RCC 7860 (cell line): ENCODE measurements at regions not wholly inside any gene's neighbourhood (a gene's known extent, or its start where the extent isn't known, plus 50 kb on each side); places are given as distances from the start of the nearest gene placed in this dataset.
"Not testable (repeated sequence)": the region's sequence is repeated elsewhere in the genome, so short reads cannot be mapped to it uniquely, and the experiment has no call there.

Experiments used
- DNase-seq: peaks from one replicate; pipeline ENCODE4 v3.0.0-alpha.2; 2015; ENCODE audit warnings: low spot score
- FAIRE-seq: peaks from 2 replicates; lab custom pipeline; 2012; peaks lifted over from hg19 to GRCh38; lab: Jason Lieb, UNC

- DNase-seq (peak; percentile 48), FAIRE-seq (peak; percentile 49)
Measured at GRCh38 chr4:101730291-101731117, 60.0 kb upstream of the BANK1 start.

GRCh38 chr4:101727238-101727637 lies 63.3 kb upstream of the BANK1 start:
- no peak for DNase-seq
- no peak for FAIRE-seq

- no peak for FAIRE-seq
- no peak for DNase-seq
Measured at GRCh38 chr4:101724093-101724492, 66.4 kb upstream of the BANK1 start.

- DNase-seq (no peak), FAIRE-seq (no peak)
Measured at GRCh38 chr4:101718810-101719209, 71.7 kb upstream of the BANK1 start.

DNA sequence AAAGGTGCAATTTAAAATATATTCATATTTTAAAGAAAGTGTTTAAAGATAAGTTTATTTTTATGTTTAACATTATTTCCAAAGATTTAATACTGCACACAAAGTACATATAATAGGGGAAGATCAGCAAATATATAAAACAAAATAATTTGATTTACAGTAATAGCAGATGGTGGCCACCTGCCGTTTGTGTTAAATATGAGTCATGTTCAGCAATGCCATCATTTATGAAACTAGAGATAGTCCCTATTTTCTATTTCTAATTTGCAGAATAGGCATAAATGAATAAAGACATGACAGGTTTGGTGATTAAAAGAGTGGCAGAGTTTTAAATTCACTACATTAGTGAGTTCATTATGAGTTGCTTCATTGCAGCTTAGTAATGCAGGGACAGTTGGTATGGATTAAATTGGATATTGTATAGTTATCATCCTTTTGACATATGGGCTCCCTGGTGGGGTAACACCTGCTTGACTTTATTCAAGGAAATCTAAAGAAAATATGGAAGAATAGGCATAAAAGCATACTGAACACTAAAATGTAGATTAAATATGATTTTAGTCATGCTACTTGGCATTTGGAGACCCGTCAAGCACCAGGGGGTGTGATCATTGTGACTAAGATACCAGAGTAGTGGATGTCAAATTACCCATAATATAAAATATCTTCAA lies 78.8 kb upstream of the BANK1 start:
- DNase-seq (no peak), FAIRE-seq (no peak)

GRCh38 chr4:101710806-101711205 lies 79.7 kb upstream of the BANK1 start:
- DNase-seq (no peak), FAIRE-seq (no peak)

DNA sequence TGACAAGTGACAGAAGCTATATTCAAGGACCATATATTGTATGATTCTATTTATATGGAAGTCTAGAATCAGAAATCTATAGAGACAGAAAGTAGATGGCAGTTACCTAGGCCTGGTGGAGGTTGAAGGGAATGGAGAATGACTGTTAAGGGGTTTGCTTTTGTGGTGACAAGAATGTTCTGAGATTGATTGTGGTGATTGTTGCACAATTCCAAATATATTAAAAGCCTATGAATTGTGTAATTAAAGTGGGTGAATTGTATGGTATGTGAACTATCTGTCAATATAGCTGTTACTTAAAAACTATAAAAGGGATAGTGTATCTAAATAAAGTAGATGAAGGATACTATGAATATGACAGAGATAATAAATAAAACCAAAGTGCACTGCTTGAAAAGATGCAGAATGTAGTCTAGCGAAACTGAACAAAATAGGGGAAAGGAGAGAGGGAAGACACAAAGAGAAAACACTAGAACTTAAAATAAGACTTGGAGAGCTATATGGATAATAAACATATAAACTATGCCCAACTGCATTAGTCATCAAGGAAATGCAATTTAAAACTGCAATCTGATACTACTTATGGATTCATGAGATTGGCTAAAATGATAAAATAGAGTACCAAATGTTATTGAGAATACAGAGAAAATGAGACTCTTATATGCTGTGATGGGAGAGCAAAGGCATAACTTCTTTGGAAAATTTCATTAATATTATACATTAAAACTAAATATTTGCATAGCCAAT lies 82.1 kb upstream of the BANK1 start:
- FAIRE-seq (no peak), DNase-seq (no peak)

DNA sequence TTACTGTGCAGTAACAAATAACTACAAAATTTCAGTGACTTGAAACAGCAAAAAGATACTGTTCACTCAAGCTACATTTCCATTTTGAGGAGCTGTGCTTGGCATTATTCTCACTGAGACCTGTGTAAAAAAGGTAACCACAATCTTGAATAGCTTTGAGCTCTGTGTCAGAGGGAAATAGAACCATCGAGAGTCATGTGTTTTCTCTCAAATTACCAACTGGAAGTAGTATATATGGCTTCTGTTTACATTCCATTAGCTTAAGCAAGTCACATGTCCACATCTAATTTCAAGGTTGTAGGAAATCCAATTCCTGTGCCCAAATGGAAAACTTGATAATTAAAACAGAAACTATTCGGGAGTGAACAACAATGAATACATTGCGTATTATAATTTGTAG lies 82.9 kb upstream of the BANK1 start:
- no peak for FAIRE-seq

GRCh38 chr4:101706535-101707057 lies 83.9 kb upstream of the BANK1 start:
- no peak for FAIRE-seq
- no peak for DNase-seq

More for the DNA sequence above, 82.9 kb upstream of the BANK1 start:
- DNase-seq = no peak

- no peak for DNase-seq
- no peak for FAIRE-seq
Measured at GRCh38 chr4:101701551-101701950, 89.0 kb upstream of the BANK1 start.

DNA sequence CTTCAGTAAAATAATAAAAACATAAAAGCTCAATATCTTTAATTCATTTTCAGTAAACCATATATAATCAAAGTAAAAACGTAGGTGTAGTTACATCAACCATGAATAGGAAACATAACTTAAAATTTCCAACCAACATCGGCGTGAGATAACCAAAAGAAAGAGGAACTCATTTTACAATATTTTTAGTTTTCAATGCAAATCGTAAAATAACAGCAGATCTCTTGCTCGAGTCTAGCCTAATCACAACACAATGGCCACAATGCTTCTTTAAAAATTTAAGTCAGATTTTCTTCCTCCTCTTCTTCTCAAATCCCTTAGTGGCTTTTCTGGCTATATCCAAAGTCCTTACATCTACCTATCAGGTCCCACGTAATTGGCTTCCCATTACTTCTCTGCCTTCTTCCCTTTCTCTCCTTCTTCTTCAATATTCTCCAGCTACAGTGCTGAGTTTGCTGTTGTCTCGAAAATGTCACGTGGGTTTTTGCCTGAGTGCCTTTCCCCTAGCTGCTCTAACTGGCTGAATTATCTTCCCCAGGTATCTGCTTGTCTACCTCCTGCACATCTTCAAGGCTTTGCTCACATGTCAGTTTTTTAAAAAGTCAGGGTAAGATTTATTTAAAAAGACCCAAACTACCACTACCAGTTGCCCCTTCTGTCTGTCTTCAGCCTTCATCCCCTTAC lies 90.9 kb upstream of the BANK1 start:
- DNase-seq (no peak), FAIRE-seq (no peak)

- FAIRE-seq = no peak
- no peak for DNase-seq
Measured at GRCh38 chr4:101697266-101697665, 93.3 kb upstream of the BANK1 start.

- DNase-seq (no peak), FAIRE-seq (no peak)
Measured at GRCh38 chr4:101696276-101697010, 94.1 kb upstream of the BANK1 start.

GRCh38 chr4:101695176-101695575 lies 95.4 kb upstream of the BANK1 start:
- FAIRE-seq = no peak
- no peak for DNase-seq

DNA sequence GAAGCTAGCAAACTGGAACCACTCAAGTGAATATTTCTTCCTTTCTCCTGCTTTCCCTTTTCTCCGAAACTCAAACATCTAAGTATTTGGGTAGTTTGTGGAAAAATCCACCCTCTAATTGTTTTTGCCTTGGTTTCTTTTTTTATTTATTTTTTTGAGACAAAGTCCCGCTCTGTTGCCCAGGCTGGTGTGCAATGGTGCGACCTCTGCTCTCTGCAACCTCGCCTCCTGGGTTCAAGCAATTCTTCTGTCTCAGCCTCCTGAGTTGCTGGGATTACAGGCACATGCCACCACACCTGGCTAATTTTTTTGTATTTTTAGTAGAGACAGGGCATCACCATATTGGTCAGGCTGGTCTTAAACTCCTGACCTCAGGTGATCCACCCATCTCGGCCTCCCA lies 96.1 kb upstream of the BANK1 start:
- not testable (repeated sequence) for FAIRE-seq, DNase-seq

DNA sequence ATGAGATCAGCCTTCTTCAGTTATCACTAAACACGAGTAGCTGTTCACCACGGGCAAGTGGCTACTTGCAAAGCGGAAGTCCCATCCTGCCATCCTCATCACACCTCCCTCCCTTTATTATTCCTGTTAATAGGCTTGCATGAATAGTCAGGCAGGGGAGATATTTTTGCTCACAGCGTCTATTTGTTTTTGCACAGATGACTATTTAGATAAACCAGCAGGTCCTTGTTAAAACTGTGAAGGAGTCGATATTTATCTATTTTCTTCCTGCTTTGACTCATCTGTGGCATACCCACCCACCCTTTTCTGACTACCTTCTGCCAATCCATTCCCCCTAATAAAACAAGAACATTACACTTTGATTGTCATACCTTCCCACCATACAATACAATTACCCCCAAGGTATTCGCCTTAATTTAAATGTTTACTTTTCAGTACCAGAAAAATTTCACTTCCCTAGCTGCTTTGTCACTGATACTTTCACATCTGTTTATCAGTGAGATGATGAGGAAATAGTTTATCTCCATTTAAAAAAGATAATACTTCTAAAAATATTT lies 96.6 kb upstream of the BANK1 start:
- DNase-seq = no peak
- FAIRE-seq = no peak

GRCh38 chr4:101689220-101689619 lies 101.3 kb upstream of the BANK1 start:
- no peak for FAIRE-seq

GRCh38 chr4:101685126-101685525 lies 105.4 kb upstream of the BANK1 start:
- FAIRE-seq (no peak), DNase-seq (no peak)

More at GRCh38 chr4:101689220-101689619, 101.3 kb upstream of the BANK1 start:
- DNase-seq = no peak

- DNase-seq = no peak
- no peak for FAIRE-seq
Measured at GRCh38 chr4:101682946-101683345, 107.6 kb upstream of the BANK1 start.

GRCh38 chr4:101678180-101678579 lies 112.3 kb upstream of the BANK1 start:
- FAIRE-seq (no peak), DNase-seq (no peak)
